Breast epithelium (tissue), 3 donors: ENCODE measurements at regions not wholly inside any gene's neighbourhood (a gene's known extent, or its start where the extent isn't known, plus 50 kb on each side); places are given as distances from the start of the nearest gene placed in this dataset.
"Not testable (repeated sequence)": the region's sequence is repeated elsewhere in the genome, so short reads cannot be mapped to it uniquely, and the experiment has no call there.

Experiments
- POLR2A ChIP-seq: fragments of 450-650 bp; IDR thresholded peaks from one replicate; pipeline ENCODE4 v1.6.1; 2016; ENCODE audit warnings: antibody characterized with exemption, mild to moderate bottlenecking, moderate library complexity
- POLR2AphosphoS5 ChIP-seq, 3 donors: sonication (generic); formaldehyde crosslinking; IDR thresholded peaks; one replicate each; pipeline ENCODE4 v1.6.1; 2017; ENCODE audit warnings: antibody characterized with exemption in 3 of 3
- TF ChIP-seq, protein P1 (sequence below), 3 donors: fragments of 450-650 bp; IDR thresholded peaks; one replicate each; pipeline ENCODE4 v1.5.1; 2016 to 2017; ENCODE audit warnings: antibody characterized with exemption in 3 of 3, mild to moderate bottlenecking in 3 of 3, moderate library complexity in 3 of 3

DNA sequence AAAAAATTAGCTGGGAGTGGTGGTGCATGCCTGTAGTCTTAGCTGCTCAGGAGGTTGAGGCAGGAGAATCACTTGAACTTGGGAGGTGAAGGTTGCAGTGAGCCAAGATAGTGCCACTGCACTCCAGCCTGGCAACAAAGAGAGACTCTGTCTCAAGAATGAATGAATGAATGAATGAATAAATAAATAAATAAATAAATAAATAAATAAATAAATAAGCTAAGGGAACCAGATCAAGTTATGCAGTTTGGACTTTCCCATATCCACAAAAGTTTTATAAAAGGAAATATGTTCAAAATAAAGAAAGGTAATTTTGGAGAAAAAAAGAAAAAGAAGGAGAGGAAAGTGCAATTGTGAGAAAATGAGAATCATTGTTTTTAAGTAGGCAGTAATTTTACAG lies 1414.1 kb upstream of the CDH18 start:
- TF ChIP-seq, protein P1, sequence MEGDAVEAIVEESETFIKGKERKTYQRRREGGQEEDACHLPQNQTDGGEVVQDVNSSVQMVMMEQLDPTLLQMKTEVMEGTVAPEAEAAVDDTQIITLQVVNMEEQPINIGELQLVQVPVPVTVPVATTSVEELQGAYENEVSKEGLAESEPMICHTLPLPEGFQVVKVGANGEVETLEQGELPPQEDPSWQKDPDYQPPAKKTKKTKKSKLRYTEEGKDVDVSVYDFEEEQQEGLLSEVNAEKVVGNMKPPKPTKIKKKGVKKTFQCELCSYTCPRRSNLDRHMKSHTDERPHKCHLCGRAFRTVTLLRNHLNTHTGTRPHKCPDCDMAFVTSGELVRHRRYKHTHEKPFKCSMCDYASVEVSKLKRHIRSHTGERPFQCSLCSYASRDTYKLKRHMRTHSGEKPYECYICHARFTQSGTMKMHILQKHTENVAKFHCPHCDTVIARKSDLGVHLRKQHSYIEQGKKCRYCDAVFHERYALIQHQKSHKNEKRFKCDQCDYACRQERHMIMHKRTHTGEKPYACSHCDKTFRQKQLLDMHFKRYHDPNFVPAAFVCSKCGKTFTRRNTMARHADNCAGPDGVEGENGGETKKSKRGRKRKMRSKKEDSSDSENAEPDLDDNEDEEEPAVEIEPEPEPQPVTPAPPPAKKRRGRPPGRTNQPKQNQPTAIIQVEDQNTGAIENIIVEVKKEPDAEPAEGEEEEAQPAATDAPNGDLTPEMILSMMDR (IDR thresholded peaks at IDR 0.05) = not testable (repeated sequence)
- TF ChIP-seq POLR2A; POLR2AphosphoS5 (IDR thresholded peaks at IDR 0.05): not testable (repeated sequence)
